ENCODE measurements at regions not wholly inside any gene's neighbourhood (a gene's known extent, or its start where the extent isn't known, plus 50 kb on each side); places are given as distances from the start of the nearest gene placed in this dataset.

- ChIA-PET POLR2A (ENCODE audit: unreplicated experiment) (no interaction called here), CTCF (no interaction called here)
- intact Hi-C loops (cut with micrococcal nuclease; ENCODE audit: unreplicated experiment): no loop called here
- H3K27me3 ChIP-seq (ENCODE audit: insufficient read depth, low read depth): no peaks in the 10 kb centered on the region
- no peak for DNase-seq
- no peak overlapping the region for H3K4me2 ChIP-seq
- H3K9me2 ChIP-seq (ENCODE audit: insufficient read depth): no peaks in the 10 kb centered on the region
- no peak overlapping the region for H3K27ac ChIP-seq
- no peaks in the 10 kb centered on the region for H3K9me3 ChIP-seq (ENCODE audit: insufficient read depth, low read depth)
- no TSS peak for BruUV-seq (replicated peaks)
- TF ChIP-seq EZH2 (IDR thresholded peaks at IDR 0.05; ENCODE audit: low read depth): no peak
- no peak for TF ChIP-seq CTCF (conservative IDR thresholded peaks at IDR 0.05)
- H3K79me2 ChIP-seq (ENCODE audit: low read depth): no peaks in the 10 kb centered on the region
- no peak overlapping the region for H3K4me3 ChIP-seq
- H3F3A ChIP-seq (ENCODE audit: insufficient read depth, low read depth): no peaks in the 10 kb centered on the region
- H3K36me3 ChIP-seq (ENCODE audit: low read depth): no peaks in the 10 kb centered on the region
- H2AFZ ChIP-seq: no peak overlapping the region
- H3K4me1 ChIP-seq (replicated peaks; ENCODE audit: insufficient read depth): no peaks in the 10 kb centered on the region
- H4K20me1 ChIP-seq (ENCODE audit: insufficient read depth): no peaks in the 10 kb centered on the region
Measured at GRCh38 chr10:22475651-22476600, 130.6 kb downstream of the SPAG6 start.

GRCh38 chr10:22476601-22477321 lies 131.5 kb downstream of the SPAG6 start:
- H3K9me2 ChIP-seq (ENCODE audit: insufficient read depth): no peaks in the 10 kb centered on the region
- no peak for DNase-seq
- H3K36me3 ChIP-seq (ENCODE audit: low read depth): no peaks in the 10 kb centered on the region
- H3F3A ChIP-seq (ENCODE audit: insufficient read depth, low read depth): no peaks in the 10 kb centered on the region
- no peaks in the 10 kb centered on the region for H3K9me3 ChIP-seq (ENCODE audit: insufficient read depth, low read depth)
- POLR2A ChIA-PET (ENCODE audit: unreplicated experiment): no interaction called here
- no peak overlapping the region for H3K27ac ChIP-seq
- H3K4me1 ChIP-seq (replicated peaks; ENCODE audit: insufficient read depth): 0 out of 2 replicates have a peak, but pooled peaks cover under 1% of the 10 kb centered on the region
- H3K4me3 ChIP-seq: no peak overlapping the region
- no peaks in the 10 kb centered on the region for H3K27me3 ChIP-seq (ENCODE audit: insufficient read depth, low read depth)
- H3K4me2 ChIP-seq: no peak overlapping the region
- no peak for TF ChIP-seq EZH2 (IDR thresholded peaks at IDR 0.05; ENCODE audit: low read depth)
- no peak for TF ChIP-seq CTCF (conservative IDR thresholded peaks at IDR 0.05)
- H3K79me2 ChIP-seq (ENCODE audit: low read depth): no peaks in the 10 kb centered on the region
- H4K20me1 ChIP-seq (ENCODE audit: insufficient read depth): no peaks in the 10 kb centered on the region
- no peak overlapping the region for H2AFZ ChIP-seq
- CTCF ChIA-PET: no interaction called here
- intact Hi-C loops (cut with micrococcal nuclease; ENCODE audit: unreplicated experiment): no loop called here
- no TSS peak for BruUV-seq (replicated peaks)

- Histone ChIP-seq H3K27me3 (ENCODE audit: insufficient read depth, low read depth) (no peaks in the 10 kb centered on the region), H3K79me2 (ENCODE audit: low read depth) (no peaks in the 10 kb centered on the region), H3K4me1 (replicated peaks; ENCODE audit: insufficient read depth) (peaks cover 9% of the 10 kb centered on the region; the same call in 1 of the 2 replicates), H3K4me2 (no peak overlapping the region), H3K4me3 (no peak overlapping the region), H3F3A (ENCODE audit: insufficient read depth, low read depth) (no peaks in the 10 kb centered on the region), H3K9me3 (ENCODE audit: insufficient read depth, low read depth) (no peaks in the 10 kb centered on the region), H2AFZ (no peak overlapping the region), H3K36me3 (ENCODE audit: low read depth) (no peaks in the 10 kb centered on the region), H4K20me1 (ENCODE audit: insufficient read depth) (no peaks in the 10 kb centered on the region), H3K27ac (no peak overlapping the region), H3K9me2 (ENCODE audit: insufficient read depth) (no peaks in the 10 kb centered on the region)
- ChIA-PET POLR2A (ENCODE audit: unreplicated experiment) (no interaction called here), CTCF (no interaction called here)
- BruUV-seq (replicated peaks): no TSS peak
- TF ChIP-seq EZH2 (IDR thresholded peaks at IDR 0.05; ENCODE audit: low read depth) (no peak), CTCF (conservative IDR thresholded peaks at IDR 0.05) (no peak)
- intact Hi-C loops (cut with micrococcal nuclease; ENCODE audit: unreplicated experiment): no loop called here
- no peak for DNase-seq
Measured at GRCh38 chr10:22477334-22478287, 132.3 kb downstream of the SPAG6 start.

All from PC-9 (cell line).